HG03159 (cell line): ENCODE measurements at regions not wholly inside any gene's neighbourhood (a gene's known extent, or its start where the extent isn't known, plus 50 kb on each side); places are given as distances from the start of the nearest gene placed in this dataset.

ENCODE experiments used
- ATAC-seq: cut with Tn5 transposase; IDR thresholded peaks from one replicate; pipeline ENCODE4 v1.9.1; 2021; ENCODE audit warnings: mild to moderate bottlenecking, moderate library complexity; ENCODE audit not compliant: unreplicated experiment

DNA sequence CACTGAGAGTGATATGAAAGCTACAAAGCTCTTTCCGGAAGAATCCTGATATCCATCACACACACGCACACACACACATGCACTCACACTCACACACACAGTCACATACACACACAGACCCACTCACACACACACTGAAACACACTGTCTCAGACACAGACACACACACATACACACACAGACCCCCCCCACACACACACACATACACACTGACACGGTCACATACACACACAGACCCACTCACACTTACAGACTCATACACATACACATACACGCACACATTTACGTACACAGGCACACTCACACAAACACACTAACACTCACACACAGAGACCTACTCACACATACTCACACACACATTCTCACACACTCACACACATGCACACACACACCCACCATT, 58.6 kb downstream of the LIG4 start:
- ATAC-seq = no peak

GRCh38 chr13:108155185-108156106, 59.9 kb downstream of the LIG4 start:
- peak; percentile 59 for ATAC-seq

DNA sequence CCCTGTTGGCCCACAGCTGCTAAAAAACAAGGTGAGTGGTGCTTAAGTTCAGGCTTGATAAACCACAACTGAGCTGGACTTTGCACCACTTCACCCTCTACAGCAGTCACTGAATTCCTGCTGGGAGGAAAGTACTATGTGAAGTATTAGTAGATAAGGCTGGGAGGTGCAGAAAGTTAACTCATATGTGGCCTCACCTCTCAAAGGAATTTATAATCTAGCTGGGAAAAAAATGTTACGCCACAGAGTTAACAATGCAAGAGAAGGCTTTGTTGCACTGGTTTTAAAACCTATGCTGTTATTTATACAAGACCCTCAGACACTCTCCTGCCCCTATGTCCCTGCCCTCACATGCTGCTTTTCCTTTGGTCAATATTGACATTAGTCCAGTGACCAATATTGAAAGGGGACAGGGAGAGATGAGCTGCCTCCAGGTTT, 60.9 kb downstream of the LIG4 start:
- ATAC-seq = no peak

DNA sequence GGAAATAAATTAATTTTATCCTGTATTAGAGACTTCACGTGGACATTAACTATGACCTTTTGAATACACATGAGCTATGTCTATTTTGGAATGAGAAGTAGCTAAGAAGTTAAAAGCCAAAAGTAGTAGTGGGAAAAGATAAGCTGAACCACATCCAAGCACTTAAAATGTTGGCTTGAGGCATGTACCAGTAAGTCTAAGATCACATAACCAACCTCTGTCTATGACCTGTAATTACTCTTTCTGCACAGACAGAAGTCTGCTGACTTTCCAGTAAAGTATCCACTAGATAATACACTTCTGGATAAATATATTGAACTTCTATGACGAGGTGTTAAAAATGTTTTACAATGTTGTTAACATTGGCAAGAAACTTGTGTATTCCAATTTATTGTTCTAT, 68.7 kb downstream of the LIG4 start:
- ATAC-seq = no peak

GRCh38 chr13:108142702-108143436, 72.5 kb downstream of the LIG4 start:
- ATAC-seq = no peak

- no peak for ATAC-seq
These were observed 78.2 kb downstream of the LIG4 start for GRCh38 chr13:108137176-108137575.

DNA sequence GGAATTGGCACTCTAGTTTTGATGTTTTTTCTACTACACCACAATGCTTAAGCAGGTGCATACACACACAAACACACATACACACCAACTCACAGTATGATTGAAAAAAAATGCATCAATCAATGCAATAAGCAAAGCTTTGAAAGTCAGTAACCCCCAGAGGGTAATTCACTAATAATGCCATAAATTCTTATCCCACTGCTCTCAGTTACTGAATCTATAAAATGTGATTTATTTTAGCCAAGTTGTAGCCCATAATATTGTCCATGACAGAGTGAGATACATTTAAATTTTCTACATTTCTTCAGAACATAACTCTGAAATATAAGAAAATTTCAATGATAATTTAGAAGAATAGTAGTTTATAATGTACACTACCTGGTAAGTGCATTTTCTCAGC, 87.9 kb downstream of the LIG4 start:
- no peak for ATAC-seq

- ATAC-seq = no peak
These were observed 89.3 kb downstream of the LIG4 start for GRCh38 chr13:108126056-108126455.

- ATAC-seq = no peak
These were observed 93.9 kb downstream of the LIG4 start for GRCh38 chr13:108121406-108121805.

DNA sequence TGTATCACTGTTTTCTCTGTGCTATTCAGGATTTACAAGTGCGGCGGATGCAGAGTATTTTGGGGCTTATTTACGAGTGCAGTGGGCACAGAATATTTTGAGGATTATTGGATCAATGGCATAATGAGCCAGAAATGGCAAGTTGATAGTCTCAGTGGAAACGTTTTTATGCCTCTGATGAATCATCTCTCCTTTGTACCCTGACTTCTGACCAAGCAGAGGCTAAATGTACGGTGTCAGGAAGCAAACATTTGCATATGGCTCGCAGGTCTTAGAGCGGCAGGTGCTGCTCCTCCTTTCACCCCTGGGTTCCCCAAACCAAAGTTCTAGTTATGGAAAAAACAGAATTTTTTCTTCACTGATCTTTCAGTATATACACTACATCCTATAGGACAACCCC, 94.5 kb downstream of the LIG4 start:
- no peak for ATAC-seq

DNA sequence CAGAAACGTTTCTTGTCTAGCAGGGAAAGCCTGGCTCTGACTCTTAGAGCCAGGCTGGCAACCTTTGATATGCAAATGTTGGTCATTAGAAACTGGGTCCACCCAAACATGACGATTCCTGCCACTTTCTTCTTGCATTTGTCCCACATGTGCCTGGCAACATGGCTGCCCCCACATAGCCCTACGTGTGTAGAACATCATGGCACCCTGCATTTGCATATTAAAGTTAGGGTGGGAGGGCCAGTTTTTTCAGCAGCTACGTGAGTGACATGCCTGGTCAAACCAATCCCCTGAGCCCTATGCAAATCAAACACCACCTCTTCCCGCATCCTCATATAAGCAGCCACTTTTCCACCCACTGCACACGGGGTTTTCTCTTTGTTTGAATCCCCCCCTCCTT, 95.0 kb downstream of the LIG4 start:
- ATAC-seq = no peak

GRCh38 chr13:108115738-108116137, 99.6 kb downstream of the LIG4 start:
- ATAC-seq = no peak

GRCh38 chr13:108113407-108113806, 101.9 kb downstream of the LIG4 start:
- no peak for ATAC-seq

- ATAC-seq = no peak
These were observed 110.6 kb downstream of the LIG4 start for GRCh38 chr13:108104736-108105135.

DNA sequence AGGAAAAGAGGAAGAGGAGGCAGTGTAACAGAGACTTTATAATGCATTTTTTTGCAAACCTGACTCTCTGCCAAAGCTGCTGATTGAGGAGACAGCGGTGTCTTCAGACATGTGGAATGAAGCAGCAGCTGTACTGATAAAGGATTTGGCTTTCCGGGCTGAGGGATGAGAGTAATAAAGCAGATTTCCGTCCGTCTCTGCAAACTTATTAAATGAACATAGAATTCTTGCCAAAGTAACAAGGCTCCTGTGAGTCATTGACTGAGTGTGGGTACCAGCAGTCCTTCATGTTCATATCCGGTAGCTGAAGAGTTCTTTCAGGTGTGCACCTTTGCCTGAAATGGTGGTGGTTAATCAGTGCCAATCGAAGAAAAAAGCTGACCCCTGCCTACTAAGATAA, 112.6 kb downstream of the LIG4 start:
- no peak for ATAC-seq

DNA sequence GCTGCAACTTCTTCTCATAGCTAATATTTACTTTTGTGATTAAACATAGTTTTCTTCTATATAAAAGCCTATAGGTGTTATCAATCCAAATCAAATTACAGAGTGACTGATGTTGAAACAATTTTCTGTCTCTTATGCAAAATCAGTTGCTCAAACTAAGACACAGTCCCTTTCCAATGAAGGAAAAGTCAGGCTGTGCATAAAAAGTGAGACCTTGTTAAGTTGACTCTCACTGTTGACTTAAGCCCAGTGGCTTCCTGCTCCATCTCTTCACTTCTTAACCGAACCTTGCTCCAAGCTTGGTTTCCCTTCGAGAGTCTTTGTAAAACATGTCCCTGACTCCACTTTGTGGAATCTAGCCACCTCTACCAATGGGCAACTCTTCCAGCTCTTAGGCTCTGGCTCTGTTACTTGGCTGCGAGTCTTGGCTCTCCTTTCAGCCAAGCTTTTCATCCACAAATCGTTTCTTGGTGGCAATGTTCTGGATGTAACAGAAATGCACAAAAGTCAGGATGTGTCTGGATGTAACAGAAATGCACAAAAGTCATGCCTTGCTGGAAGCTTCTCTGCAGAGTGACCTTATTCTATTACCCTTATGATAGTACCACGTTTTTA, 118.9 kb downstream of the LIG4 start:
- no peak for ATAC-seq

DNA sequence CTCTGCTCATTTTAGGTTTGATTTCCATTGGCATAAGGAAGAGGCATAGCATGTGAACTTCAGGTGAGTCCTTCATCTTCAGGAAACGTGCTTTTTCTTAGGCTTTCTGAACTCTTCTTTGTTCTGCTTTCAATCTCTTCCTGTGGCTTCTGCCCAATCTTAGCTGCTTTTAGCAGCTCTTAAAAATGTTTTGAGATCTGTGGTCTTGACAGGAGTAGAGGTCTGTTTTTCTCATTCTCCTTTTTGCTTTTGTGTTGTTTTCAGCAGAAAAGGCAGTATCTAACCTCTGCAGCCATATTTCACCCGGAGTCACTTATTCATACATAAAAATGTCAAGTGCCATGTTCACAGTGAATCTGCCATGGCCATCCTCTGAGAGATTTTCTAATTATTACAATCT, 120.3 kb downstream of the LIG4 start:
- ATAC-seq = no peak

GRCh38 chr13:108093616-108094015, 121.7 kb downstream of the LIG4 start:
- no peak for ATAC-seq

GRCh38 chr13:108087810-108088209, 127.5 kb downstream of the LIG4 start:
- no peak for ATAC-seq

DNA sequence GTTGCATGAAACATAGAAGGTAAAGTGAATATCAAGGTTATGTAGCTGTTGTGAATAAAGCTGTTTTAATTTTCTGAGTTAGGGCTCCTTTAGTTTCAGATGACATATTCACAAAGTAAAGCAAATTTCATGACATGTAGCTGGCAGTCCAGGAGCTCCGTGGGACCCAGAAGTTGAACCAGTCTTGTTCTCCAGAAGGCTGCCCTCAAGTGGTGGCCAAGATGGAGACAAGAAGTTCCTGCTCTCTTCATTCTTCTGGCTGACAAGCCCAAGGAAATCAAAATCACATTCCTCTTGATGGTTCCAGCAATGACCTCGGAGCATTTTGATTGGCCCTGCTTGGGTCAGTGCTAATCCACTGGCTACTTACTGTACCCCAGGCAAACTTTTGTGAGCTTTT, 128.7 kb downstream of the LIG4 start:
- no peak for ATAC-seq

- ATAC-seq = no peak
These were observed 130.5 kb downstream of the LIG4 start for GRCh38 chr13:108084840-108085239.

DNA sequence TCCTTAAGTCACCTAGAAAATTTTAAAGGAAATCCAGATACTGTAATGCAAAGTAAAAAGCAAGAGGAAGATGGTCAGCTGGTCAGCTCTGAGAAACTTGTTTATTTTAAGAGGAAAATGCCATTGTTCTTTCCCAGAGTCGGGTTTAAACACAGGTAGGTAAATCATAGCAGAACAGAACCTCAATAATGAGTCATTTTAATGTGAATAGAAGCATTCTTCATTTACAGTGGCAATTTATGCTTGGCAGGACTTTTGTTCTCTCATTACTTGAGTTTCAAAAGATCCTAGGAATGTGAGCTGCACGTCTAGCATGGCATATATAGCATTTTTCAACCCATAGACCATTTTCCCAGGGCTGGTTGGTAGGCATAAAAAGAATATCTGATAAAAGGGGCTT, 132.3 kb downstream of the LIG4 start:
- ATAC-seq = no peak
